HUES64 (cell line): ENCODE measurements at regions not wholly inside any gene's neighbourhood (a gene's known extent, or its start where the extent isn't known, plus 50 kb on each side); places are given as distances from the start of the nearest gene placed in this dataset.

Source experiments
- H3K27ac ChIP-seq: 2 replicates; pipeline ENCODE4 v1.7.0; 2013; ENCODE audit warnings: low read depth, low read length, inconsistent platforms
- H3K27me3 ChIP-seq: 2 replicates; pipeline ENCODE4 v1.6.1; 2013; ENCODE audit warnings: mild to moderate bottlenecking, low read length; ENCODE audit not compliant: insufficient read depth
- H3K36me3 ChIP-seq: 2 replicates; pipeline ENCODE4 v1.6.1; 2013; ENCODE audit warnings: mild to moderate bottlenecking, low read length; ENCODE audit not compliant: insufficient read depth
- H3K4me1 ChIP-seq: 2 replicates; pipeline ENCODE4 v1.6.1; 2013; ENCODE audit warnings: mild to moderate bottlenecking, low read length, moderate library complexity; ENCODE audit not compliant: insufficient read depth
- H3K4me3 ChIP-seq: 2 replicates; pipeline ENCODE4 v1.5.1; 2013; ENCODE audit warnings: mild to moderate bottlenecking, low read length, moderate library complexity
- H3K9ac ChIP-seq: 2 replicates; pipeline ENCODE4 v1.6.1; 2013; ENCODE audit warnings: mild to moderate bottlenecking, low read depth, low read length
- H3K9me3 ChIP-seq: 2 replicates; pipeline ENCODE4 v1.6.1; 2013; ENCODE audit warnings: low read depth, low read length; ENCODE audit not compliant: insufficient read depth
- WGBS: fragments of 150-250, 120-280 bp; methylation state at CpG from one replicate; pipeline ENCODE4 v1.1.7; 2013; ENCODE audit warnings: missing lambda C conversion rate; 5-methylcytosine and 5-hydroxymethylcytosine counted together

GRCh38 chr2:186984966-186985365 is 136.0 kb upstream of the ZSWIM2 start:
- no peaks in the 10 kb centered on the region for H3K27me3 ChIP-seq
- WGBS, result 91% methylated on average over 2 of the region's 2 CpGs
- H3K9me3 ChIP-seq, result no peaks in the 10 kb centered on the region
- H3K9ac ChIP-seq, result no peak overlapping the region
- no peak overlapping the region for H3K27ac ChIP-seq
- no peaks in the 10 kb centered on the region for H3K36me3 ChIP-seq
- no peaks in the 10 kb centered on the region for H3K4me1 ChIP-seq
- no peak overlapping the region for H3K4me3 ChIP-seq

GRCh38 chr2:186984481-186984880 is 135.5 kb upstream of the ZSWIM2 start:
- Histone ChIP-seq H3K4me3 (no peak overlapping the region), H3K27me3 (no peaks in the 10 kb centered on the region), H3K9me3 (no peaks in the 10 kb centered on the region), H3K36me3 (no peaks in the 10 kb centered on the region), H3K9ac (no peak overlapping the region), H3K27ac (no peak overlapping the region), H3K4me1 (no peaks in the 10 kb centered on the region)
- WGBS, result 93% methylated on average over 3 of the region's 3 CpGs

DNA sequence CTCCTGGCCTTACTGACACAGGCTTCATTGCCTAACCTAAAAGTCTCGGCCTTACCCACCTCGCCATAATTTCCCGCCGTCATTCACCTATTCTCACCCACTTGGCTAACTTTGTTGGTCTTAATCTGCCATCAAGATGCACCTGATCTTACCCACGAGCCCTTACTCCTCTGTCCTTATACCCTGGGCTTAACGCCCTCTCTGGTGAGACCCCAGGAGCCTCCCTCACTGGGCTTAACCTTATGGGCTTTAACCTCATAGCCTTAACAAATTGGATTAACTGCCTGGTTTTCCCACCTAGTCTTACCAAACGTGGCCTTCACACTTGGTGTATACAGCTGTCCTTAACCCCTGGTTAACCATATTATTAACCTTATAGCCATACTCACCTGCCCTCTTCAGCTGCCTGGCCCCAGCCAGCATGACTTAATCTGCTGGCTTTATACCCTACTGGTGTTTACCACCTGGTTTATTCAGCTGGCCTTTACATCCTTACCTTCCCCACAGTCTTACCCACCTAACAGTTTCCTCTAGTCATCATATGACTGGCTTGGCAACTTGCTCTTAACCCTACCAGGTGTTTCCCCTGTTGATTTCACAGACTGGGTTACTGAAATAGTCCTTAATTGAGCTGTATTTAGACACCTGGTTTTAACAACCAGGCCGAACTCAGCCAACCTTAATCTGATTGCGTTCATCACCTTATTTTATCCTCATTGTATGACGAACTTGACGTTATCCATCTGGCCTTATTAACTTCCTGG is 132.0 kb upstream of the ZSWIM2 start:
- 91% methylated on average over 11 of the region's 11 CpGs for WGBS
- Histone ChIP-seq H3K36me3 (no peaks in the 10 kb centered on the region), H3K27me3 (no peaks in the 10 kb centered on the region), H3K9ac (no peak overlapping the region), H3K9me3 (no peaks in the 10 kb centered on the region), H3K27ac (no peak overlapping the region), H3K4me3 (no peak overlapping the region), H3K4me1 (no peaks in the 10 kb centered on the region)

GRCh38 chr2:186980117-186980442 is 131.1 kb upstream of the ZSWIM2 start:
- Histone ChIP-seq H3K9ac (no peak overlapping the region), H3K36me3 (no peaks in the 10 kb centered on the region), H3K27ac (no peak overlapping the region), H3K27me3 (no peaks in the 10 kb centered on the region), H3K4me3 (no peak overlapping the region), H3K4me1 (no peaks in the 10 kb centered on the region), H3K9me3 (no peaks in the 10 kb centered on the region)
- WGBS, result 96% methylated on average over 2 of the region's 2 CpGs

- Histone ChIP-seq H3K4me1 (no peaks in the 10 kb centered on the region), H3K9me3 (no peaks in the 10 kb centered on the region), H3K9ac (no peak overlapping the region), H3K27ac (no peak overlapping the region), H3K4me3 (no peak overlapping the region), H3K27me3 (no peaks in the 10 kb centered on the region), H3K36me3 (no peaks in the 10 kb centered on the region)
- 87% methylated on average over 10 of the region's 10 CpGs for WGBS
These were observed 130.6 kb upstream of the ZSWIM2 start for GRCh38 chr2:186979439-186980116.

GRCh38 chr2:186977433-186978045 is 128.6 kb upstream of the ZSWIM2 start:
- H3K4me3 ChIP-seq, result no peak overlapping the region
- H3K27ac ChIP-seq, result no peak overlapping the region
- no peaks in the 10 kb centered on the region for H3K36me3 ChIP-seq
- H3K27me3 ChIP-seq, result no peaks in the 10 kb centered on the region
- no peaks in the 10 kb centered on the region for H3K4me1 ChIP-seq
- no peak overlapping the region for H3K9ac ChIP-seq
- no peaks in the 10 kb centered on the region for H3K9me3 ChIP-seq
- 98% methylated on average over 3 of the region's 3 CpGs for WGBS

DNA sequence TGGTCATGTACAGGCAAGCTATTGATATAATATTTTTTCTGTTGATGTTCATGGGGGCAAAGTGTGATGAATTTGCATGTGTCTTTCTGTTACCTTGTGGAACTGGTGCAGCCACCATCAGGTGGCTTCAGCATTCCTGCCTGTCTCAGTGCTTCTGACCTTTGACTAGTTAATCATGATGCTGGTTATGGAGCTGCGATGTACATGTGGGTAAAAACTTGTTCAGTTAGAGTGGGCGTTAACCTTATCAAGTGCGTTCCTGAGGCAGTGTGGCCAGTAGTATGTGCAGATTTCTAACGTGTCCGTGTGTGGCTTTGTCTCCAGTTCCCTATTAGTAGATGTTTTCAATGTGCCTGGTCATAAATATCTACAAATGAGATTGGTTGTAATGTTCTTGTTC is 127.4 kb upstream of the ZSWIM2 start:
- Histone ChIP-seq H3K27me3 (no peaks in the 10 kb centered on the region), H3K4me1 (no peaks in the 10 kb centered on the region), H3K4me3 (no peak overlapping the region), H3K9ac (no peak overlapping the region), H3K27ac (no peak overlapping the region), H3K9me3 (no peaks in the 10 kb centered on the region), H3K36me3 (no peaks in the 10 kb centered on the region)
- WGBS, result 90% methylated on average over 5 of the region's 5 CpGs

- WGBS, result 92% methylated on average over 7 of the region's 7 CpGs
- H3K4me1 ChIP-seq, result no peaks in the 10 kb centered on the region
These were observed 123.5 kb upstream of the ZSWIM2 start for GRCh38 chr2:186972281-186972970.

GRCh38 chr2:186968277-186968676 is 119.3 kb upstream of the ZSWIM2 start:
- no peaks in the 10 kb centered on the region for H3K36me3 ChIP-seq
- H3K27ac ChIP-seq, result no peak overlapping the region

More at GRCh38 chr2:186972281-186972970, 123.5 kb upstream of the ZSWIM2 start:
- H3K27ac ChIP-seq, result no peak overlapping the region
- no peak overlapping the region for H3K4me3 ChIP-seq
- H3K9ac ChIP-seq, result no peak overlapping the region
- H3K27me3 ChIP-seq, result no peaks in the 10 kb centered on the region
- H3K9me3 ChIP-seq, result no peaks in the 10 kb centered on the region
- no peaks in the 10 kb centered on the region for H3K36me3 ChIP-seq

GRCh38 chr2:186966015-186966414 is 117.0 kb upstream of the ZSWIM2 start:
- Histone ChIP-seq H3K9ac (no peak overlapping the region), H3K9me3 (no peaks in the 10 kb centered on the region), H3K36me3 (no peaks in the 10 kb centered on the region), H3K4me3 (no peak overlapping the region), H3K27me3 (no peaks in the 10 kb centered on the region), H3K27ac (no peak overlapping the region), H3K4me1 (no peaks in the 10 kb centered on the region)
- WGBS, result 94% methylated on average over 4 of the region's 4 CpGs

More at GRCh38 chr2:186968277-186968676, 119.3 kb upstream of the ZSWIM2 start:
- Histone ChIP-seq H3K9me3 (no peaks in the 10 kb centered on the region), H3K27me3 (no peaks in the 10 kb centered on the region), H3K9ac (no peak overlapping the region), H3K4me3 (no peak overlapping the region), H3K4me1 (no peaks in the 10 kb centered on the region)
- 90% methylated on average over 4 of the region's 4 CpGs for WGBS
